ENCODE measurements at regions not wholly inside any gene's neighbourhood (a gene's known extent, or its start where the extent isn't known, plus 50 kb on each side); places are given as distances from the start of the nearest gene placed in this dataset.

- H2AFZ ChIP-seq (ENCODE audit: low read depth, low read length) = no peak overlapping the region
- Mint-ChIP-seq H3K9me3 (ENCODE audit: unreplicated experiment) (peaks cover 5% of the 10 kb centered on the region), H3K27me3 (ENCODE audit: low read depth, unreplicated experiment) (no peaks in the 10 kb centered on the region), H3K27ac (ENCODE audit: unreplicated experiment) (no peak overlapping the region), H3K4me1 (ENCODE audit: low read depth, unreplicated experiment) (no peaks in the 10 kb centered on the region), H3K36me3 (ENCODE audit: low read depth, unreplicated experiment) (no peaks in the 10 kb centered on the region), H3K4me3 (ENCODE audit: unreplicated experiment) (no peak overlapping the region)
- H3K27ac ChIP-seq (ENCODE audit: low read depth, low read length) = no peak overlapping the region
- TF ChIP-seq CTCF (IDR thresholded peaks at IDR 0.05; ENCODE audit: insufficient read depth, low read depth, low read length) (no peak), EZH2 (IDR thresholded peaks at IDR 0.05; ENCODE audit: insufficient read depth, low read length) (no peak)
- peak; percentile 3 for DNase-seq (ENCODE audit: low read depth)
- H3K4me2 ChIP-seq (ENCODE audit: low read length) = no peak overlapping the region
- no peak overlapping the region for H3K9ac ChIP-seq (ENCODE audit: low read length)
- FAIRE-seq = no peak
- no peaks in the 10 kb centered on the region for H3K27me3 ChIP-seq (ENCODE audit: insufficient read depth, low read length)
- H3K4me1 ChIP-seq (ENCODE audit: insufficient read depth, low read length) = no peaks in the 10 kb centered on the region
- no peaks in the 10 kb centered on the region for H3K36me3 ChIP-seq (ENCODE audit: insufficient read depth, low read length)
- no peaks in the 10 kb centered on the region for H3K79me2 ChIP-seq (ENCODE audit: insufficient read depth, low read length)
- no peaks in the 10 kb centered on the region for H4K20me1 ChIP-seq (ENCODE audit: insufficient read depth, low read length)
- H3K9me3 ChIP-seq (ENCODE audit: insufficient read depth, low read depth, low read length) = no peaks in the 10 kb centered on the region
- no peak overlapping the region for H3K4me3 ChIP-seq (ENCODE audit: insufficient read depth, low read depth, low read length)
Measured at GRCh38 chr15:36080759-36081158, 498.7 kb upstream of the CDIN1 start.

- H3K4me3 Mint-ChIP-seq (ENCODE audit: unreplicated experiment) = no peak overlapping the region
- Histone ChIP-seq H3K9ac (ENCODE audit: low read length) (no peak overlapping the region), H3K9me3 (ENCODE audit: insufficient read depth, low read depth, low read length) (peaks cover 5% of the 10 kb centered on the region), H3K27me3 (ENCODE audit: insufficient read depth, low read length) (no peaks in the 10 kb centered on the region), H3K36me3 (ENCODE audit: insufficient read depth, low read length) (no peaks in the 10 kb centered on the region), H2AFZ (ENCODE audit: low read depth, low read length) (no peak overlapping the region), H4K20me1 (ENCODE audit: insufficient read depth, low read length) (no peaks in the 10 kb centered on the region), H3K4me3 (ENCODE audit: insufficient read depth, low read depth, low read length) (no peak overlapping the region), H3K4me2 (ENCODE audit: low read length) (no peak overlapping the region), H3K27ac (ENCODE audit: low read depth, low read length) (no peak overlapping the region), H3K79me2 (ENCODE audit: insufficient read depth, low read length) (no peaks in the 10 kb centered on the region), H3K4me1 (ENCODE audit: insufficient read depth, low read length) (no peaks in the 10 kb centered on the region)
- H3K9me3 Mint-ChIP-seq (ENCODE audit: unreplicated experiment) = peaks cover 1% of the 10 kb centered on the region
- no peaks in the 10 kb centered on the region for H3K4me1 Mint-ChIP-seq (ENCODE audit: low read depth, unreplicated experiment)
- no peaks in the 10 kb centered on the region for H3K27me3 Mint-ChIP-seq (ENCODE audit: low read depth, unreplicated experiment)
- peak; percentile 26 for FAIRE-seq
- DNase-seq (ENCODE audit: low read depth) = no peak
- H3K36me3 Mint-ChIP-seq (ENCODE audit: low read depth, unreplicated experiment) = no peaks in the 10 kb centered on the region
- no peak overlapping the region for H3K27ac Mint-ChIP-seq (ENCODE audit: unreplicated experiment)
- TF ChIP-seq CTCF (IDR thresholded peaks at IDR 0.05; ENCODE audit: insufficient read depth, low read depth, low read length) = no peak
- no peak for TF ChIP-seq EZH2 (IDR thresholded peaks at IDR 0.05; ENCODE audit: insufficient read depth, low read length)
Measured at GRCh38 chr15:36090286-36090946, 489.0 kb upstream of the CDIN1 start.

- H3K79me2 ChIP-seq (ENCODE audit: insufficient read depth, low read length) = no peaks in the 10 kb centered on the region
- Mint-ChIP-seq H3K4me3 (ENCODE audit: unreplicated experiment) (no peak overlapping the region), H3K9me3 (ENCODE audit: unreplicated experiment) (no peaks in the 10 kb centered on the region), H3K27ac (ENCODE audit: unreplicated experiment) (peak overlapping the region; percentile 29), H3K27me3 (ENCODE audit: low read depth, unreplicated experiment) (no peaks in the 10 kb centered on the region), H3K4me1 (ENCODE audit: low read depth, unreplicated experiment) (peaks cover 12% of the 10 kb centered on the region), H3K36me3 (ENCODE audit: low read depth, unreplicated experiment) (no peaks in the 10 kb centered on the region)
- DNase-seq (ENCODE audit: low read depth) (peak; percentile 20), FAIRE-seq (no peak)
- H3K9me3 ChIP-seq (ENCODE audit: insufficient read depth, low read depth, low read length) = no peaks in the 10 kb centered on the region
- no peak overlapping the region for H3K9ac ChIP-seq (ENCODE audit: low read length)
- H3K4me1 ChIP-seq (ENCODE audit: insufficient read depth, low read length) = no peaks in the 10 kb centered on the region
- TF ChIP-seq EZH2 (IDR thresholded peaks at IDR 0.05; ENCODE audit: insufficient read depth, low read length) (no peak), CTCF (IDR thresholded peaks at IDR 0.05; ENCODE audit: insufficient read depth, low read depth, low read length) (no peak)
- no peaks in the 10 kb centered on the region for H4K20me1 ChIP-seq (ENCODE audit: insufficient read depth, low read length)
- H3K27me3 ChIP-seq (ENCODE audit: insufficient read depth, low read length) = no peaks in the 10 kb centered on the region
- H3K36me3 ChIP-seq (ENCODE audit: insufficient read depth, low read length) = no peaks in the 10 kb centered on the region
- no peak overlapping the region for H3K4me3 ChIP-seq (ENCODE audit: insufficient read depth, low read depth, low read length)
- no peak overlapping the region for H2AFZ ChIP-seq (ENCODE audit: low read depth, low read length)
- no peak overlapping the region for H3K27ac ChIP-seq (ENCODE audit: low read depth, low read length)
- no peak overlapping the region for H3K4me2 ChIP-seq (ENCODE audit: low read length)
Measured at GRCh38 chr15:36106640-36107335, 472.6 kb upstream of the CDIN1 start.

All from astrocyte (in vitro differentiated cells and primary cell).